ENCODE measurements at regions not wholly inside any gene's neighbourhood (a gene's known extent, or its start where the extent isn't known, plus 50 kb on each side); places are given as distances from the start of the nearest gene placed in this dataset.

GRCh38 chr6:102686461-102686860 is 1293.0 kb downstream of the GRIK2 start:
- TF ChIP-seq CTCF (IDR thresholded peaks at IDR 0.05; ENCODE audit: partially characterized antibody, unreplicated experiment), result no peak
- Mint-ChIP-seq H3K4me3 (ENCODE audit: unreplicated experiment) (no peak overlapping the region), H3K9me3 (ENCODE audit: unreplicated experiment) (no peaks in the 10 kb centered on the region), H3K27ac (ENCODE audit: unreplicated experiment) (no peak overlapping the region), H3K4me1 (ENCODE audit: low read depth, unreplicated experiment) (no peaks in the 10 kb centered on the region), H3K36me3 (ENCODE audit: unreplicated experiment) (no peaks in the 10 kb centered on the region), H3K27me3 (ENCODE audit: unreplicated experiment) (no peaks in the 10 kb centered on the region)
- no peak for DNase-seq

- H3K27ac Mint-ChIP-seq (ENCODE audit: unreplicated experiment), result no peak overlapping the region
Measured at GRCh38 chr6:102680413-102680812, 1286.9 kb downstream of the GRIK2 start.

GRCh38 chr6:102679865-102680264 is 1286.4 kb downstream of the GRIK2 start:
- Mint-ChIP-seq H3K9me3 (ENCODE audit: unreplicated experiment) (no peaks in the 10 kb centered on the region), H3K4me1 (ENCODE audit: low read depth, unreplicated experiment) (no peaks in the 10 kb centered on the region), H3K36me3 (ENCODE audit: unreplicated experiment) (no peaks in the 10 kb centered on the region), H3K27me3 (ENCODE audit: unreplicated experiment) (no peaks in the 10 kb centered on the region), H3K27ac (ENCODE audit: unreplicated experiment) (no peak overlapping the region), H3K4me3 (ENCODE audit: unreplicated experiment) (no peak overlapping the region)
- no peak for TF ChIP-seq CTCF (IDR thresholded peaks at IDR 0.05; ENCODE audit: partially characterized antibody, unreplicated experiment)
- DNase-seq, result no peak

More at GRCh38 chr6:102680413-102680812, 1286.9 kb downstream of the GRIK2 start:
- Mint-ChIP-seq H3K4me3 (ENCODE audit: unreplicated experiment) (no peak overlapping the region), H3K9me3 (ENCODE audit: unreplicated experiment) (no peaks in the 10 kb centered on the region), H3K36me3 (ENCODE audit: unreplicated experiment) (no peaks in the 10 kb centered on the region), H3K27me3 (ENCODE audit: unreplicated experiment) (no peaks in the 10 kb centered on the region), H3K4me1 (ENCODE audit: low read depth, unreplicated experiment) (no peaks in the 10 kb centered on the region)
- DNase-seq, result no peak
- no peak for TF ChIP-seq CTCF (IDR thresholded peaks at IDR 0.05; ENCODE audit: partially characterized antibody, unreplicated experiment)

GRCh38 chr6:102677225-102677624 is 1283.7 kb downstream of the GRIK2 start:
- no peak for TF ChIP-seq CTCF (IDR thresholded peaks at IDR 0.05; ENCODE audit: partially characterized antibody, unreplicated experiment)
- no peaks in the 10 kb centered on the region for H3K27me3 Mint-ChIP-seq (ENCODE audit: unreplicated experiment)
- no peaks in the 10 kb centered on the region for H3K9me3 Mint-ChIP-seq (ENCODE audit: unreplicated experiment)
- H3K27ac Mint-ChIP-seq (ENCODE audit: unreplicated experiment), result no peak overlapping the region
- H3K36me3 Mint-ChIP-seq (ENCODE audit: unreplicated experiment), result no peaks in the 10 kb centered on the region
- H3K4me3 Mint-ChIP-seq (ENCODE audit: unreplicated experiment), result no peak overlapping the region
- no peaks in the 10 kb centered on the region for H3K4me1 Mint-ChIP-seq (ENCODE audit: low read depth, unreplicated experiment)
- DNase-seq, result no peak

- no peak for TF ChIP-seq CTCF (IDR thresholded peaks at IDR 0.05; ENCODE audit: partially characterized antibody, unreplicated experiment)
- Mint-ChIP-seq H3K4me1 (ENCODE audit: low read depth, unreplicated experiment) (no peaks in the 10 kb centered on the region), H3K36me3 (ENCODE audit: unreplicated experiment) (no peaks in the 10 kb centered on the region), H3K4me3 (ENCODE audit: unreplicated experiment) (no peak overlapping the region), H3K27ac (ENCODE audit: unreplicated experiment) (no peak overlapping the region), H3K9me3 (ENCODE audit: unreplicated experiment) (no peaks in the 10 kb centered on the region), H3K27me3 (ENCODE audit: unreplicated experiment) (no peaks in the 10 kb centered on the region)
- no peak for DNase-seq
Measured at GRCh38 chr6:102670735-102671134, 1277.2 kb downstream of the GRIK2 start.

All from glutamatergic neuron (in vitro differentiated cells).